DND-41 (cell line): ENCODE measurements at regions not wholly inside any gene's neighbourhood (a gene's known extent, or its start where the extent isn't known, plus 50 kb on each side); places are given as distances from the start of the nearest gene placed in this dataset.

Experiments
- CTCF ChIP-seq: IDR thresholded peaks from 2 replicates; pipeline ENCODE4 v1.5.1; 2012; ENCODE audit warnings: borderline replicate concordance, low read length, moderate library complexity, mild to moderate bottlenecking; ENCODE audit not compliant: poor library complexity, severe bottlenecking; ENCODE audit errors: extremely low read depth
- EZH2 ChIP-seq: IDR thresholded peaks from 3 replicates; pipeline ENCODE4 v1.6.1; 2012; ENCODE audit warnings: borderline replicate concordance, low read depth, mild to moderate bottlenecking, moderate library complexity, low read length, inconsistent platforms; ENCODE audit not compliant: severe bottlenecking

GRCh38 chr18:7452331-7452730 is 114.8 kb upstream of the PTPRM start:
- TF ChIP-seq CTCF (peak; percentile 68), EZH2 (no peak)
